ENCODE measurements at regions not wholly inside any gene's neighbourhood (a gene's known extent, or its start where the extent isn't known, plus 50 kb on each side); places are given as distances from the start of the nearest gene placed in this dataset.

GRCh38 chr12:68440068-68440581, 108.0 kb upstream of the MDM1 start:
- TF ChIP-seq EZH2 (IDR thresholded peaks at IDR 0.05; ENCODE audit: low read length): no peak
- TF ChIP-seq, protein P1, sequence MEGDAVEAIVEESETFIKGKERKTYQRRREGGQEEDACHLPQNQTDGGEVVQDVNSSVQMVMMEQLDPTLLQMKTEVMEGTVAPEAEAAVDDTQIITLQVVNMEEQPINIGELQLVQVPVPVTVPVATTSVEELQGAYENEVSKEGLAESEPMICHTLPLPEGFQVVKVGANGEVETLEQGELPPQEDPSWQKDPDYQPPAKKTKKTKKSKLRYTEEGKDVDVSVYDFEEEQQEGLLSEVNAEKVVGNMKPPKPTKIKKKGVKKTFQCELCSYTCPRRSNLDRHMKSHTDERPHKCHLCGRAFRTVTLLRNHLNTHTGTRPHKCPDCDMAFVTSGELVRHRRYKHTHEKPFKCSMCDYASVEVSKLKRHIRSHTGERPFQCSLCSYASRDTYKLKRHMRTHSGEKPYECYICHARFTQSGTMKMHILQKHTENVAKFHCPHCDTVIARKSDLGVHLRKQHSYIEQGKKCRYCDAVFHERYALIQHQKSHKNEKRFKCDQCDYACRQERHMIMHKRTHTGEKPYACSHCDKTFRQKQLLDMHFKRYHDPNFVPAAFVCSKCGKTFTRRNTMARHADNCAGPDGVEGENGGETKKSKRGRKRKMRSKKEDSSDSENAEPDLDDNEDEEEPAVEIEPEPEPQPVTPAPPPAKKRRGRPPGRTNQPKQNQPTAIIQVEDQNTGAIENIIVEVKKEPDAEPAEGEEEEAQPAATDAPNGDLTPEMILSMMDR (optimal IDR thresholded peaks at IDR 0.05 in 1 of 3, IDR thresholded peaks at IDR 0.05 in 1 of 3, conservative IDR thresholded peaks at IDR 0.05 in 1 of 3; ENCODE audit: extremely low read depth in 1 of 3, insufficient read depth in 2 of 3, low read length in 3 of 3): no peak

Measured in keratinocyte (primary cell).